ENCODE measurements at regions not wholly inside any gene's neighbourhood (a gene's known extent, or its start where the extent isn't known, plus 50 kb on each side); places are given as distances from the start of the nearest gene placed in this dataset.
"Not testable (repeated sequence)": the region's sequence is repeated elsewhere in the genome, so short reads cannot be mapped to it uniquely, and the experiment has no call there.

DNA sequence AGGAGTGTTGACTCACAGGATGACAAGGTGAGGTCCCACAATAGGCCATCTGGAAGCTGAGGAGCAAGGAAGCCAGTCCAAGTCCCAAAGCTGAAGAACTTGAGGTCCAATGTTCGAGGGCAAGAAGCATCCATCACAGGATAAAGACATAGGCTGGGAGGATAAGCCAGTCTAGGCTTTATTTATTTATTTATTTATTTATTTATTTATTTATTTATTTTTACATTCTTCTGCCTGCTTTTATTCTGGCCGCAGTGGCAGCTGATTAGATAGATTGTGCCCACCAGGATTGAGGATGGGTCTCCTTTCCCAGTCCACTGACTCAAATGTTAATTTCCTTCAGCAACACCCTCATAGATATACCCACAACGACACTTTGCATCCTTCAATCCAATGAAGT, 472.2 kb upstream of the DPPA4 start:
- no peaks in the 10 kb centered on the region for H3K27me3 ChIP-seq (ENCODE audit: insufficient read depth, low read length)
- peaks cover 18% of the 10 kb centered on the region for H3K4me1 ChIP-seq (ENCODE audit: insufficient read depth, low read length)
- H3K4me3 ChIP-seq (ENCODE audit: low read length), result no peak overlapping the region

DNA sequence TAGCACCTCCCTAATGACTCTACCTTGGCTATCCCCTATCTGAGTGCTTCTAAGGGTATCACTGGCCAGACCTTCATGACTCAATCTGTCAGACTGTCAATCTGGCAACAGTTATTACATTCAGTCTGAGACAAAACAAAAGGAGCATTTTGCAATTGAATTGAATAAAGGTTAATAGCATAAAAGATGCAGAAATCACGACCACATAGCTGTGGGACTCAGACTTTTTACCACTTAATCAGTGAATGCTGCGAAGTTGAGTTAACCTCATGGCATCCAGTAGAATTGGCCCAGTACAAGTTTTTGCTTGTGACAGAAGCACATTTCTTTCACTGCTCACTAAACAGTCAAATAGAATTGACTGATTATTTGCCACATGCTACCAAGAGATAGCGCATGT, 480.7 kb upstream of the DPPA4 start:
- Histone ChIP-seq H3K4me1 (ENCODE audit: insufficient read depth, low read length) (no peaks in the 10 kb centered on the region), H3K4me3 (ENCODE audit: low read length) (no peak overlapping the region), H3K9me3 (ENCODE audit: low read depth, low read length) (no peaks in the 10 kb centered on the region), H3K27me3 (ENCODE audit: insufficient read depth, low read length) (no peaks in the 10 kb centered on the region)

More for the DNA sequence above, 472.2 kb upstream of the DPPA4 start:
- no peaks in the 10 kb centered on the region for H3K9me3 ChIP-seq (ENCODE audit: low read depth, low read length)

DNA sequence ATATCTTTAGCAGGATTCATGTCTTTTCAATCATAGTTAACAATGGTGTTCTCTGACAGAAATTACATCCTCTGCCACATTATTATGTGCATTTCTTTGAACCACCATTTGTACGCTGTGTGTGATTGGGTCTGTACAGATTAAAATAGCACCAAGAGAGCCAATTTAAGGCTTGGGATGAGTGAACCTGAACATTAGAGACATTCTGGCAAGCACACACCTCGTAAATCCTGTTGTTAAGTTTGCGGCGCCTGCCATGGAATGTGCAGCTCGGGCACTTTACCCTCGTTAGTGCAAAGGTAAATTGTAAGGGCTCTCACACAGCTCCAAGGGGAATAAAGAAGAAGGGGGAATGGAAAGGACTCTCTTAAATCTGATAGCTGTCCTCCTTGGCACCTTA, 482.4 kb upstream of the DPPA4 start:
- Histone ChIP-seq H3K27me3 (ENCODE audit: insufficient read depth, low read length) (no peaks in the 10 kb centered on the region), H3K9me3 (ENCODE audit: low read depth, low read length) (no peaks in the 10 kb centered on the region), H3K4me3 (ENCODE audit: low read length) (no peak overlapping the region), H3K4me1 (ENCODE audit: insufficient read depth, low read length) (no peaks in the 10 kb centered on the region)

DNA sequence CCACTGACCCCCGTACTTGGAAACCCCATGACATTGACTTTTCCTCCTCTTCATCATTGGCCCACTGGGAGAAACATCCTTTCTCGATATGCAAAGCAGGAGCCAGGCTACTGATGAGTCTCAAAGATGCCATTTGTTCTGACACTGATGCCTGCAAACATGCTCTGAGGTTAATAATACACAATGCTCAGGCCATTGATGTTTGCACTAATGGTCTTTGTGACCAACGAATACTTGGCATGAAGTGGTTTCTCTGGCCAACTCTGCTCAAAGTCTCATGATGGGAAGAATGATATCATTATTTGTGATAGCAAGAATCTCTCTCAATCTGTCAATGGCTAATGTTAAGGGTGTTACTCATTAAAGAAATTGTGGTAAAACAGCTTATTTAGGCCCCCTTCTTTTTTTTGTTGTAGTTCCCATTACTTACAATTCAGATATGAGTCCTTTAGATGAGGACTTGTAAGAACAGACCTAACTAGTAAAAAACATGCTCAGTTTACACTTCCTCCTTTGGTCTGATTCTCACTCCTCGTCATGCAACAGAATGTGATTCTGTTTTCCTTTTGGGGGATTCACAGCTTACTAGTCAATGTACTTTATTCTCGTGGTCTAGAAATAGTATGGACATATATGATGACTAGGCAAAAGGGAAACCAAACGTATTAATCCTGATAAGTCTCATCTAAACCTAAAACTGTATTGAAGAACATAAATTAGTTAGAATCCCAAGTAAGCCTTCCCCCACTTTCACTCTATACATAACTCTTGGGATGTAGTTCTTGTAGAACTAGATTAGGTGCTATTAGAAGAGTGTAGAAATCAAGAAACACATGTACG, 488.8 kb upstream of the DPPA4 start:
- Histone ChIP-seq H3K4me1 (ENCODE audit: insufficient read depth, low read length) (no peaks in the 10 kb centered on the region), H3K27me3 (ENCODE audit: insufficient read depth, low read length) (no peaks in the 10 kb centered on the region), H3K4me3 (ENCODE audit: low read length) (no peak overlapping the region), H3K9me3 (ENCODE audit: low read depth, low read length) (no peaks in the 10 kb centered on the region)

DNA sequence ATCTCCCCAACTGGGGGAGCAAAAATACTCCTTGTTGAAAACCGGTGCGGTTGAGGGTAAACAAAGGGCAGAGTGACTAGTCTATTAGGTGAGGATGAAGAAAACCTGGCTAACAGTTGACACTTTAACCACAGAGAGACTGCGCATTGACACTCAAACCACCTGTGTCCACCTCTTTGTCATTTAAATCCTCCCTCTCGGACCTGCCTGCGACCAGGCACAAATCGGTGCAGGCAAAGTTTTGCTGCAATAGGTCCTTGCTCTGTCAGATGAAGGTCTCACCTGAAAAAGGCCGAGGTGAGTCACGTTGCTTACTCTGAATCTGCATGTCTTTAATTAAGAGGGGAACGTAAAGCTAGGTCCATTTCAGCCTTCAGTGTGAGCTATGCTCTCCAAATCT, 494.1 kb upstream of the DPPA4 start:
- H3K4me1 ChIP-seq (ENCODE audit: insufficient read depth, low read length), result no peaks in the 10 kb centered on the region
- H3K9me3 ChIP-seq (ENCODE audit: low read depth, low read length), result no peaks in the 10 kb centered on the region
- H3K4me3 ChIP-seq (ENCODE audit: low read length), result no peak overlapping the region
- H3K27me3 ChIP-seq (ENCODE audit: insufficient read depth, low read length), result no peaks in the 10 kb centered on the region

DNA sequence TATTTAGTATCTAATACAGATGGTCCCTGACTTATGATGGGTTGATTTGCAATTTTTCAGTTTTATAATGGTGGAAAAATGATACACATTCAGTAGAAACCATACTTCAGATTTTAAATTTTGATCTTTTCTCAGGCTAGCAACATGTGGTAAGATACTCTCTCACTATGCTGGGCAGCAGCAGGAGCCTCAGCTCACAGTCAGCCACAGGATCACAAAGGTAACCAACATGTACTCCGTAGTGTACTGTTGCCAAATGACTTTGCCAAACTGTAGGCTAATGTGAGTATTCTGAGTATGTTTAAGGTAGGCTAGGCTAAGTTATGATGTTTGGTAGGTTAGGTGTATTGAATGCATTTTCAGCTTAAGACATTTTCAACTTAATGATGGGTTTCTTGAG, 498.6 kb upstream of the DPPA4 start:
- no peaks in the 10 kb centered on the region for H3K4me1 ChIP-seq (ENCODE audit: insufficient read depth, low read length)
- no peak overlapping the region for H3K4me3 ChIP-seq (ENCODE audit: low read length)
- H3K27me3 ChIP-seq (ENCODE audit: insufficient read depth, low read length), result no peaks in the 10 kb centered on the region
- H3K9me3 ChIP-seq (ENCODE audit: low read depth, low read length), result no peaks in the 10 kb centered on the region

DNA sequence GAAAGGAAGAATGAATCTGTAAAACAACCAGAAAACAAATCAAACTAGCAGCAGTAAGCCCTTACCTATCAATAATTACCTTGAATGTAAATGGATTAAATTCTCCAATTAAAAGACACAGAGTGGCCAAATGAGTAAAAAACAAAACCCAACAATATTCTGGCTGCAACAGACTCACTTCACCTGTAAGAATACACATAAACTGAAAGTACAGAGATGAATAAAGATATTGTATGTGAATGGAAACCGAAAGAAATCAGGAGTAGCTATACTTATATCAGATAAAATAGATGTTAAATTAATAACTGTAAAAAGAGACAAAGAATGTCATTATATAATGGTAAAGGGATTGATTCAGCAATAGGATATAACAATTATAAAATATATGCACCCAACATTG, 514.5 kb upstream of the DPPA4 start:
- Histone ChIP-seq H3K27me3 (ENCODE audit: insufficient read depth, low read length) (no peaks in the 10 kb centered on the region), H3K4me1 (ENCODE audit: insufficient read depth, low read length) (no peaks in the 10 kb centered on the region), H3K4me3 (ENCODE audit: low read length) (no peak overlapping the region), H3K9me3 (ENCODE audit: low read depth, low read length) (peaks cover 27% of the 10 kb centered on the region)

DNA sequence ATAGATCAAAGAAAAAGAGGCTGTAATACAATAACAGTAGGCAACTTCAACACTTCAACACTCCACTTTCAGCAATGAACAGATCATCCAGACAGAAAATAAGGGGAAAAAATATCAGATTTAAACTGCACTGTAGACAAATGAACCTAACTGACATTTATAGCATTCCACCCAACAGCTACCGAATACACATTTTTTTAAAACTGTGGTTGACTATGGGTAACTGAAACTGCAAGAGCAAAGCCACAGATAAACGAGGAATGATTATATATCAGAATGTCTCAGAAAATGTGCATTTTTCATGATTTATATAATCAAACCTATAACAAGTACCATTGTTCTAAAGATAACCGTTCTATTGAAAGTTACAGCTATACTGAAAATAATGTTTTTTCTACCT, 514.9 kb upstream of the DPPA4 start:
- Histone ChIP-seq H3K4me1 (ENCODE audit: insufficient read depth, low read length) (no peaks in the 10 kb centered on the region), H3K27me3 (ENCODE audit: insufficient read depth, low read length) (no peaks in the 10 kb centered on the region), H3K9me3 (ENCODE audit: low read depth, low read length) (peaks cover 27% of the 10 kb centered on the region), H3K4me3 (ENCODE audit: low read length) (no peak overlapping the region)

DNA sequence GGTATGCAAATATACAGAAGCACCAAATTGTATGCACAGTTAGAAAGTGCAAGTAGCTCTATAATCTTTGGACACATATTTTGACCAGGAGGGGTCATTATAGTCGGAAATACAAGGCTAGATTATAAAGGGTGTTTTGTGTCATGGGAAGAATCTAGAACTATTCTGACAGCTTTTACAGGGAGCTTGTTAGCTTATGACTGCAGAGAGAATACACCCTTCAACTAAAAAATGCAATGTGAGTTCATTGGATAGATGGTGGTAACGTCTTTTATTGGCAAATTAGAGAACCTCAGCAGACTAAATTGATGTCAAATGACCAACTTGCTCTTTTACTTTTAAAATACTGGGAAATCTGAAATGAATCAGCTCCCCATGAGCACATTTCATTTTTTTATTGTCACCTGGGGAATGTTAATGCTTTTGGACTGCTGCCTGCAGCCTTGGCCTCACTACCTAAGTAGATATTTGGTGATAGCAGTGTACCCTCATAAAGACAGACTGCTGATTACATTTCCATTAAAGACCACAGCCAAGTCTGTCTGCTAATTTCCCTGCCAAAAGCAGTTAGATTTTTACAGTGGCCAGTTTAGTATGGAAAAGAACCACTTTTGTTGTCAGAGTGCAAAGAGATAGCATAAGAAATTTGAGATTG, 515.9 kb upstream of the DPPA4 start:
- Histone ChIP-seq H3K27me3 (ENCODE audit: insufficient read depth, low read length) (no peaks in the 10 kb centered on the region), H3K9me3 (ENCODE audit: low read depth, low read length) (peaks cover 27% of the 10 kb centered on the region)

DNA sequence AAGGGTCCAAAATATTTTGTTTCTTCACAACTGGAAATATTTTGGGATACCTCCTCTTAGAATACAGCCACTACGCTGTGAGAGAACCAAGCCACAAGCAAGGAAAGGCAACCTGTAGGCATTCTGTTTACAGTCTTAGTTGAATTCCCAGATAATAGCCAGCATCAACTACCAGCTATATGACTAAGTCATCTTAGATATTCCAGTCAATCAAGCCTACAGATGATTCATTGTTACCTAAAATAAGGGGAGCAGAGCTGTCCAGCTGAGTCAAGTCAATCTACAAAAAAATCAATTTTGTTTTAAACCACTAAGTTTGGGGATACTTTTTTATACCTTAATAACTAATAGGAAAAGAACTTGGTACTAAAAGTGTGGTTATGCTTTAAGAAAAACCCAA, 526.4 kb upstream of the DPPA4 start:
- H3K4me1 ChIP-seq (ENCODE audit: insufficient read depth, low read length), result no peaks in the 10 kb centered on the region
- H3K9me3 ChIP-seq (ENCODE audit: low read depth, low read length), result no peaks in the 10 kb centered on the region
- no peaks in the 10 kb centered on the region for H3K27me3 ChIP-seq (ENCODE audit: insufficient read depth, low read length)
- H3K4me3 ChIP-seq (ENCODE audit: low read length), result no peak overlapping the region

More for the DNA sequence above, 515.9 kb upstream of the DPPA4 start:
- Histone ChIP-seq H3K4me1 (ENCODE audit: insufficient read depth, low read length) (no peaks in the 10 kb centered on the region), H3K4me3 (ENCODE audit: low read length) (no peak overlapping the region)

DNA sequence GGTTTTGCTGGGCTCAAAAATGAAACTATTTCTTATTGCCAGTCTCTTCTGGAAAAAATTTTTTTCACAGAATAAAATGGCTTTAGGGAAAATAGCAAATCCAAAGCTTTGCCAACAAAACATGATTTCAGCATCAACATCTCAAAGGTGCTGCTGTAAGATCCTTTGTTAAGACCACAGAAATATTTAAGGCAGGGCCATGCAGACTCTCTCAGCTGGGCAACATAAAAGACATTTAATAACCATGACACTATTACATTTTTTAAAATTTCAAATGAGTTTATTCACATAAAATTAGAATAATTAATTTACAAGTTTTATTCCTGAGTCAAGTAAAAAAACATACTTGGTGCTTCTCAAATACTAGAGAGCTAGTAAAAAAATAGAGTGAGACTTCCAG, 527.1 kb upstream of the DPPA4 start:
- H3K27me3 ChIP-seq (ENCODE audit: insufficient read depth, low read length), result no peaks in the 10 kb centered on the region
- no peak overlapping the region for H3K4me3 ChIP-seq (ENCODE audit: low read length)
- H3K4me1 ChIP-seq (ENCODE audit: insufficient read depth, low read length), result no peaks in the 10 kb centered on the region
- no peaks in the 10 kb centered on the region for H3K9me3 ChIP-seq (ENCODE audit: low read depth, low read length)

DNA sequence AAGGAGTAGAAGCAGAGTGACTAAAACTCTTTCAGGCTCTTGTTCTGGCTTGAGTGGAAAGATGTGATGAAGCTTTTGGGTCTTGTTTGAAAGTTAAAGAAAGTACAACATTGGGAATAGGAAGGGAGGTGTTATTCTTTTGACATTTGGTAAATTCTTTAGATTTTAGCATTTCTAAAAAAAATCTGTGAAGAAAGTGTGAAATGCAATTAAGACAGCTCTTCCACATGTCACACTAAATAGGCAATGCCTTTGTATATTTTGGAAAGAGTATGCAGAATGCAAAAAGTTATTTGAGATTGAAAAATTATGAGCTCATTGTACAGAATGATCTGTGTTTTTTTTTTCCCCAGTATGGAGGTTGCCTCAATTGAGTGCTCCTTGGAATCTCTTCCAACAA, 532.2 kb upstream of the DPPA4 start:
- Histone ChIP-seq H3K4me3 (ENCODE audit: low read length) (no peak overlapping the region), H3K4me1 (ENCODE audit: insufficient read depth, low read length) (no peaks in the 10 kb centered on the region), H3K9me3 (ENCODE audit: low read depth, low read length) (no peaks in the 10 kb centered on the region), H3K27me3 (ENCODE audit: insufficient read depth, low read length) (no peaks in the 10 kb centered on the region)

DNA sequence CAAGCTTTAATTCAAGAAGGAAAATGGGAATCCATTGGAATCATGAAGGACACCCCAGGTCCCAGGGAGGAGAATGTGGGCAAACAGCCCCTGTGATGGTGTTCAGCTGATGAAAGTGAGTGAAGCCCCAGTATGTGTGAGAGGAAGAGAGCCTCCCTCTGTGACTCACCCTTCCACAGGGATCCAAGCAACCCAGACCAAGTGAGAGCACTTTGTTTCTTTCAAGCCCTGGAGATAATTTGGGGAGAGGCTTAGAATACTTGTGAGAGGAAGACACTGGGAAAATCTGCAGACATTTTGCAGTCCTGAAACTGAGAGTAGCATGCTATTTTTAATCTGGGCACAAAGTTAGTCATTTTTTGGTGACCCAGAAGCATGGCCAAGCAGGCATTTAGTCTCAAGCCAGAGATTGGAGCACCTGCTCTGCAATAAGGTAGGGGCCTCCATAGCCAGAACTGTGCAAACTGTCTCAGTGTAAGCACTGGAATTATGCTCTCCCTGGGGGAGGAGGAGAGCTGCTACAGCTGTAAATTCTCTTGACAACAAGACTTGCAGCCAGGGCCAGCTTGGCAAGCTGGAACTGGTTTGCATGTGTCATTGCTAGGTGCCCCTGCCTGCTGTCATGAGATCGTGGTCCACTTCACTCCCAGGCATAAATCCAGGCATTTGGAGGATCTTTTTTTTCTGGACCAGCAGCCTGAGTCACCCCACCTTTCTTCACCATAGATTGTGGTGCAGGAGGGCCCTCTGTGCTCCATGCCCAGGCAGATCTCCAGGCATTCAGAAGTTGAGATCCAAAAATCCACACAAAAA, 537.8 kb upstream of the DPPA4 start:
- no peaks in the 10 kb centered on the region for H3K27me3 ChIP-seq (ENCODE audit: insufficient read depth, low read length)
- no peaks in the 10 kb centered on the region for H3K9me3 ChIP-seq (ENCODE audit: low read depth, low read length)
- H3K4me1 ChIP-seq (ENCODE audit: insufficient read depth, low read length), result no peaks in the 10 kb centered on the region
- no peak overlapping the region for H3K4me3 ChIP-seq (ENCODE audit: low read length)

DNA sequence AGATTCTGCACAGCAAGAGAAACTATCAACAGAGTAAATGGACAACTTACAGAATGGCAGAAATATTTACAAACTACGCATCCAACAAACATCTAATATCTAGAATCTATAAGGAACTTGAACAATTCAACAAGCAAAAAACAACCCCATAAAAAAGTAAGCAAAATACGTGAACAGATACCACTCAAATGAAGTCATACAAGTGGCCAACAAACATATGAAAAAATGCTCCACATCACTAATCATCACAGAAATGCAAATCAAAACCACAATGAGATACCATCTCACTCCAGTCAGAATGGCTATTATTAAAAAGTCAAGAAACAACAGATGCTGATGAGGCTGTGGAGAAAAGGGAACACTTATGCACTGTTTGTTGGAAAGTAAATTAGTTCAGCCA, 540.3 kb upstream of the DPPA4 start:
- H3K4me1 ChIP-seq (ENCODE audit: insufficient read depth, low read length); H3K9me3 ChIP-seq (ENCODE audit: low read depth, low read length); H3K4me3 ChIP-seq (ENCODE audit: low read length); H3K27me3 ChIP-seq (ENCODE audit: insufficient read depth, low read length): not testable (repeated sequence)

DNA sequence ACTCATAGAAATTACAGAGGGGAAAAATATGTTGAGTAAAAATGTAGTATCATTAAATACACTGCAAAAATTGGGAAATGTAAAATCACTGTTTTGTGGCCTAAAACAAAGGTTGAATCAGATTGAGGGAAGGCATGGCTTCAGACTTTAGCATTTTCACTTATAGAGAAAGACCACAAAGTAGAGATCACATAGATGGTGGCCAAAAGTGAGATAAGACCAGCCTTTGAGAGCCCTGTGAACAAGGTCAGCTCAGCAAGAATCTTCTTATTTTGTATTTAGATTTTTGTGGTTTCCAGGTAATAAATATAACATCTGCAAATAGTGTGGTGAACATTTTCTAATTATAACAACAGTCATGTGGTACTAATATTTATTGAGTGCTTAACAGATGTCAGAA, 544.8 kb upstream of the DPPA4 start:
- H3K27me3 ChIP-seq (ENCODE audit: insufficient read depth, low read length), result no peaks in the 10 kb centered on the region
- no peak overlapping the region for H3K4me3 ChIP-seq (ENCODE audit: low read length)
- H3K9me3 ChIP-seq (ENCODE audit: low read depth, low read length), result no peaks in the 10 kb centered on the region
- no peaks in the 10 kb centered on the region for H3K4me1 ChIP-seq (ENCODE audit: insufficient read depth, low read length)

All from mononuclear cell (primary cell).